ENCODE measurements at regions not wholly inside any gene's neighbourhood (a gene's known extent, or its start where the extent isn't known, plus 50 kb on each side); places are given as distances from the start of the nearest gene placed in this dataset.

DNA sequence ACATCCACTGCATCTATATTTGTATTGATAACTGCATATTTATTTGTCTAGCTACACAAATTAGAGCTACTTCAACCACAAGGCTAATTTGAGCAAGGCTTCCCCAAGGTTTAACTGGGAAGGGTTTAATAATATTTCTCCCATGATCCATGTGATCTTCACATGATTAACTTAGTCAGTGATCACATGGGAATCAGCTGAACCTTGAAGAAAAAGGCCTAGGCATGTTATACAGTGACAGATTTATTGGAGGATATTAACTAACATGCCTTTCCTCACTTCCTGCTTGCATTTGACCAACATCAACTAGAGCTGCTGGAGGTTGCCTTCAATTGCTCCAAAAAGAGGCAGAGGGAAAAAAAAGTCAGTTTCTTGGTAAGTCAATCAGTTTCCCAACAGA, 417.0 kb downstream of the HAO1 start:
- TF ChIP-seq, protein P1, sequence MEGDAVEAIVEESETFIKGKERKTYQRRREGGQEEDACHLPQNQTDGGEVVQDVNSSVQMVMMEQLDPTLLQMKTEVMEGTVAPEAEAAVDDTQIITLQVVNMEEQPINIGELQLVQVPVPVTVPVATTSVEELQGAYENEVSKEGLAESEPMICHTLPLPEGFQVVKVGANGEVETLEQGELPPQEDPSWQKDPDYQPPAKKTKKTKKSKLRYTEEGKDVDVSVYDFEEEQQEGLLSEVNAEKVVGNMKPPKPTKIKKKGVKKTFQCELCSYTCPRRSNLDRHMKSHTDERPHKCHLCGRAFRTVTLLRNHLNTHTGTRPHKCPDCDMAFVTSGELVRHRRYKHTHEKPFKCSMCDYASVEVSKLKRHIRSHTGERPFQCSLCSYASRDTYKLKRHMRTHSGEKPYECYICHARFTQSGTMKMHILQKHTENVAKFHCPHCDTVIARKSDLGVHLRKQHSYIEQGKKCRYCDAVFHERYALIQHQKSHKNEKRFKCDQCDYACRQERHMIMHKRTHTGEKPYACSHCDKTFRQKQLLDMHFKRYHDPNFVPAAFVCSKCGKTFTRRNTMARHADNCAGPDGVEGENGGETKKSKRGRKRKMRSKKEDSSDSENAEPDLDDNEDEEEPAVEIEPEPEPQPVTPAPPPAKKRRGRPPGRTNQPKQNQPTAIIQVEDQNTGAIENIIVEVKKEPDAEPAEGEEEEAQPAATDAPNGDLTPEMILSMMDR (IDR thresholded peaks at IDR 0.05; ENCODE audit: low read depth, low read length, missing input control): no peak
- no peak for TF ChIP-seq JUND (IDR thresholded peaks at IDR 0.05)

Data from liver (tissue), 3 donors.